ENCODE measurements at regions not wholly inside any gene's neighbourhood (a gene's known extent, or its start where the extent isn't known, plus 50 kb on each side); places are given as distances from the start of the nearest gene placed in this dataset.

DNA sequence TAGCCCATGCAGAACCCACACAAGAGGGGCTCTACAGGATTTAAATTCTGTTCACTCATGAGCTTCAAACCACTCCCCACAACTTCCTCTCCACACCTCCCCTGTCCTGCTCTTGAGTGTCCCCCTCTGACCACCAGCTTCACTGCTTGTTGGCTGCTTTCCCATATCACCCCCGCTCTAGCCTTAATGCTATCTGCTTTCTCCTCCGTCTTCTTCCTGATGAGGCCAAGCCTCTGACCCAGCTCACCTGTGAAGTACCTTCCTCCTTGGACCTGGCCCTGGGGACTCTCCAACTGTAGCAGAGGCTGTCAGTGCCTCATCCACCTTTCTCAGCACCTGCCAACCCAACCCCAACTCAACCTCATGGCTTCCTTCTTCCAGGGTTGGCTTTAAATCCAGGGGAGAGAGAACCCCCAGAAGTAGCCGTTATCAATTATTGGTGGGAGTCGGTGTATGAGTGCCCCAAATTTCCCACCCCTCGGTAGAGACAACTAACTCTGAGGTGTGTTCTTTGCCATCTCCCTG is 174.8 kb downstream of the MINAR1 start:
- TF ChIP-seq, protein P1, sequence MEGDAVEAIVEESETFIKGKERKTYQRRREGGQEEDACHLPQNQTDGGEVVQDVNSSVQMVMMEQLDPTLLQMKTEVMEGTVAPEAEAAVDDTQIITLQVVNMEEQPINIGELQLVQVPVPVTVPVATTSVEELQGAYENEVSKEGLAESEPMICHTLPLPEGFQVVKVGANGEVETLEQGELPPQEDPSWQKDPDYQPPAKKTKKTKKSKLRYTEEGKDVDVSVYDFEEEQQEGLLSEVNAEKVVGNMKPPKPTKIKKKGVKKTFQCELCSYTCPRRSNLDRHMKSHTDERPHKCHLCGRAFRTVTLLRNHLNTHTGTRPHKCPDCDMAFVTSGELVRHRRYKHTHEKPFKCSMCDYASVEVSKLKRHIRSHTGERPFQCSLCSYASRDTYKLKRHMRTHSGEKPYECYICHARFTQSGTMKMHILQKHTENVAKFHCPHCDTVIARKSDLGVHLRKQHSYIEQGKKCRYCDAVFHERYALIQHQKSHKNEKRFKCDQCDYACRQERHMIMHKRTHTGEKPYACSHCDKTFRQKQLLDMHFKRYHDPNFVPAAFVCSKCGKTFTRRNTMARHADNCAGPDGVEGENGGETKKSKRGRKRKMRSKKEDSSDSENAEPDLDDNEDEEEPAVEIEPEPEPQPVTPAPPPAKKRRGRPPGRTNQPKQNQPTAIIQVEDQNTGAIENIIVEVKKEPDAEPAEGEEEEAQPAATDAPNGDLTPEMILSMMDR (IDR thresholded peaks at IDR 0.05; ENCODE audit: insufficient read depth, low read depth, low read length), result no peak
- no peak for TF ChIP-seq EZH2 (IDR thresholded peaks at IDR 0.05; ENCODE audit: insufficient read depth, low read length)
